ENCODE measurements at regions not wholly inside any gene's neighbourhood (a gene's known extent, or its start where the extent isn't known, plus 50 kb on each side); places are given as distances from the start of the nearest gene placed in this dataset.
"Not testable (repeated sequence)": the region's sequence is repeated elsewhere in the genome, so short reads cannot be mapped to it uniquely, and the experiment has no call there.

DNA sequence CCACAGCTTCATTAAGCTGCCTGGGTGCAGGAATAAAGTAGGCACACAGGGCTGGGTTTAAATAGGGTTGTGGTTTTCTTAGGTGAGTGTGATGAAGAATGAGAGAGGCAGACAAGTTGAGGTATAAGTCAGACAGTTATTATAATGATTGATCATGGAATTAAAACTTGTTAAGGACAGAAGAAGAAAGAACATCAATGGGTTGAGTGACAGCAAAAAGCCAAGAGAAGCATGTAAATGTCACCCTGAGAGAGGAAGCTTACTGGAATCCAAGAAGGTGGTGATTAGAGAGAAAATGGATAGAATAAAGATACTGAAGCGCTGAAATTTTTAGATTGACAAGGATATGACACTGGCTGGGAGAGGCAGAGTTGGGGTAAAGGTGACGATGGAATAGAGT lies 325.2 kb upstream of the SLITRK1 start:
- DNase-seq (ENCODE audit: low spot score), result no peak

DNA sequence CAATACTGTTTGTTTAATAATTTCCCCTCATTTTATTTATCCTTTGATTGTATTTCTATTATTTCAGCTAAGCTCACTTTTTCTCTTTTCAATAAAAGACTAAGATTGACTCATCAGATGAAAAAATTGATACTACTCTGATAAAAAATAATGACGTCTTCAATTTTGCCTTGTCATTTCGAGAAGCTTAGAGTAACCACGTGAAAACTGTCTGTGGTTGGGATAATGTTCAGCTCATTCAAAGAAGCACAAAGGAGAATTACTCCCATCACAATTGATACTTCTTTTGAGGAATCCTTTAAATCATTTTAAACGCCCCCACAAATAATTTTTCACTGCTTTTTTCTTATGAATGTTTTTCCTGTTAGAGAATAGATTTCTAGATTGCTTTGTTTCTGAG lies 318.7 kb upstream of the SLITRK1 start:
- DNase-seq (ENCODE audit: low spot score), result no peak

DNA sequence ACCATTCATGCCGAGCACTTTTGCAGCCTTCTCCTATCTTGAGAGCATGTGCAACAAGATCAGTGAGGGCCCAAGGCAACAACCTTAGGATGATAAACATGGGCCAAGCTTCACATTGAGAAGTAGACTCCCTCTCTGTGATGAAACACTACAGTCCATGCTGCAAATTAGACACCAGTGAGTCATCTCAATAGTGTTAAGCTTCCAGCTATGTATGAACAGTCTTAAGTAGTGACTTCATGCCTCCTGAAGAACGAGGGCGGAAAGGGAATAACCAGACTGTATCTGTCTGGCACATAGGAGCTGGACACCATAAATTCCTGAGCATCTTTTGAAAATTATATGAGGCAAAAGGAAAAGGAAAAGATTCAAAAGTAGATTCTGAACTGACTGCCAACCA lies 309.9 kb upstream of the SLITRK1 start:
- no peak for DNase-seq (ENCODE audit: low spot score)

DNA sequence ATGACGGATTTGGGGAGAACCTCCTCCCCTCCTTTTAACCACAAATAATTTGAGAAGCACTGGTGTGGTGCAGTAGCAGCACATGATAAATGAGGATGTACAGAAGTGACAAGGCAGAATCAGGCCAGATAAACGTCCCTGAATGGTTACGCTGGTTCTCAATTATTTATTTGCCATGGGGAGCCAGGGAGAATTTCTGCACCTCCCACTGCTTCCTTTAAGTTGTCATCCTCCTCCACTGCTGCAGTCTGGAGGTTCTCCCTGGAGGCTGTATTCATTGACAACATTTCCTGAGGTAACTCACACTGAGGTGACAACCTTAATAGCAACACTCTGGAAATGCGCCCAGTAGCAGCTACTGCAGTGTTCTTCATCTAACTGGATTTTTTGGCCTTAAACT lies 308.9 kb upstream of the SLITRK1 start:
- peak; percentile 14 for DNase-seq (ENCODE audit: low spot score)

DNA sequence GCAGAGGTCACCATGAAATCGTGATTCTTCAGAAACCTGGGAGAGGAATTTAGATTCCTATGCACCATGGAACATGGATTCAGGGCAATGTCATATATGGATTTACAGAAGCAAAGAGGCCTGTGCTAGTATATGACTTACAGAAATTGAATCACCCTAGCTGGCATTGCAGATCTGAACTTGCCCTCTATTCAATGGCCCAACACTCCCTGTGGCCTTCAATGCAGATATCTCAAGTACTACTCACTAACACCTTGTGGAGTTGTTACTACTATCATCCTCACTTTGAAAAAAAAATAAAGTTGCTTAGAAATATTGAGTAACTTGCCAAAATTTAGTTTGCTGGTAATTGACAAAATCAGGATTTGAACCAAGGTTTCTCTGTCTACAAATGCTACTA lies 305.4 kb upstream of the SLITRK1 start:
- no peak for DNase-seq (ENCODE audit: low spot score)

DNA sequence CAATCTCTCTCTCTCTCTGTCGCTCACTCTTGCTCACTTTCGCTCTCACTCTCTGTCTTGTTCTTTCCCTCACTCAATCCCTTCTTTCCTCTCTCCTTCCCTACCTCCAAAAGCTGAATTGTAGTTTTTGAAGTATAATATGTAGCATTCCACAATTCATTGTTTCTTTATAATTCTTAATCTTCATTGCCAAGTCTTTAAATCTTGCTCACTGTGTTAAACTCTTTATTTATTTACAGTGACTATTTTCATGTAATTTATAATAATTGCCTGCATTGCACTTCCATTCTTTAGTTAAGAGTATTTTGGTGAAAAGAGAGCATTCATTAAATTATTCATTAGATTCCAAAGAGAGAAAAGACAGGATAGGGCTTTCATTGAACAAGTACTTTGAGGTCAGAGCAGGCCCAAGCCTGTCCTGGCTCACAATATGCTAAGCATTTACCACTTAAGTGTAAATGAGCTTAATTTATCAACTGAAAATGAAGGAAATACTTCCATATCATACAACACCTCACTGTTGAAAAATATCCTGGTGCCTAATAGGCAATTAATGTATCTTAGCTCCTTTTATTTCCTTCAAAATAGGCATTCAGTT lies 257.4 kb upstream of the SLITRK1 start:
- no peak for DNase-seq (ENCODE audit: low spot score)

DNA sequence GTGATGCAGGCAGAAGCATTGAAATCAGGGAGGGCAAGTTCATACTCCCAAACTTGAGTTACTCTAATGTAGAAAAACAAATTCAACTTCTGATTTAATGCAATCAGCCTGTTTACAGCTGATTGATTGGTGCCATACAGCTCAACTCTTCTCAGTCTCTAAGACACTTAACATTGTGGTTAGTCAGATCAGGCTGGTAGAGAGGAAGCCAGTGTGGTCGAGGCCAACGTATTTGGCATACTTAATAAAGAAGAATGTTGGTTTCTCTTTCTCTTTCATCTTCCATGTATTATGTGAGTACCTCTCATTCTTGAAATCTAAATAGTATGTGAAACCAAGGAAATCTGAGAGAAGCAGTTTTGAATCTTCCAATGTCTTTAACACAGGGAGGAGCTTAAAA lies 255.0 kb upstream of the SLITRK1 start:
- DNase-seq (ENCODE audit: low spot score), result no peak

DNA sequence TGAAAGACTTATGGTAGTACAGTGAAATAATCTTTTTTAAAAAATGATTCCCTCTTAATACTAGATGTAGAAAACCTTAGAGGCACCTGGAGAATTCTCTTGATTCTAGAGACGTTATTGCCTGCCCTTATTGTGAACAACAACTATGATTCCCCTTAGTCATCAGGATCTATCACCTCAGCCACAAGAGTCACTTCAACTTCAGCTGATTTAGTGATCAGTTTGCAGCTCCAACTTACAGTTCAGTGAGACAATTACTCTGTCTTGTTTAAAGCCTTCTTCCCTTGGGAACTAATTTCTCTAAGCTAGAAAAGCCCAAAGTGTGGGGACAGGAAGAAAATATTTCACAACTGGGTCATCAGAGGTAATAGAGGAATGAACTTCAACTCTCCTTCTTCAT lies 254.3 kb upstream of the SLITRK1 start:
- DNase-seq (ENCODE audit: low spot score), result no peak

DNA sequence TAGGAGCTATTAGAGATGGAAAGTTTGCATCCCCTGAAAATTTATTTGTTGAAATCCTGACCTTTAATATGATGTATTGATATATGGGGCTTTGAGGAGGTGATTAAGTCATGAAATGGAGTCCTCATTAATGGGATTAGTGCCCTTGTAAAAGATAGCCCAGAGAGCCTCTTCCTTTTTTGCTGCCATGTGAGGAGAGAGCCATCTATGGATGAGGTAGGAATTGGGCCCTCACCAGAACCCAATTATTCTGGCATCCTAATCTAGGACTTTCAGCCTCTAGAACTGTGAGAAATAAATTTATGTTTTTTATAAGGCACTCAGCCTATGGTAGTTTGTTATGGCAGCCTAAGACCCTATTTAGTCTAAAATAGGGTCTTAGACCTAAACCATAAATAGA lies 250.2 kb upstream of the SLITRK1 start:
- no peak for DNase-seq (ENCODE audit: low spot score)

DNA sequence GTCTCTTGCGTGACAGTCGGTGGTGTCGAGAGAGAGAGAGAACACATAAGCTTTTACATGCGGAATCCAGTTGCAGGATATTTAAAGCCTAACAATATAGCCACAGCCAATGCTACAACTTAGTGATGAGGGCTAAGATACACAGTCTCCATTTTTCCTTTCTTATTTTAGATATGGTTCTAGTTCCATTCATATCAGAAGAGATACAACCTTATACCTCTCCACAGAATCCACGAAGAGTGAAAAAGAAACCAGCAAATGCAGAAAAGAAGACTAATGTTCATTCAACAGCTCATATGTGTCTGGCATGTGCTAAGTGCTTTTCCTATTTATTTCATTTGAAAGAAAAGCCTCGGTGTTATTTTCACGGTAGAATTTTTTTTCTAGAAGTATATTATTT lies 249.0 kb upstream of the SLITRK1 start:
- no peak for DNase-seq (ENCODE audit: low spot score)

DNA sequence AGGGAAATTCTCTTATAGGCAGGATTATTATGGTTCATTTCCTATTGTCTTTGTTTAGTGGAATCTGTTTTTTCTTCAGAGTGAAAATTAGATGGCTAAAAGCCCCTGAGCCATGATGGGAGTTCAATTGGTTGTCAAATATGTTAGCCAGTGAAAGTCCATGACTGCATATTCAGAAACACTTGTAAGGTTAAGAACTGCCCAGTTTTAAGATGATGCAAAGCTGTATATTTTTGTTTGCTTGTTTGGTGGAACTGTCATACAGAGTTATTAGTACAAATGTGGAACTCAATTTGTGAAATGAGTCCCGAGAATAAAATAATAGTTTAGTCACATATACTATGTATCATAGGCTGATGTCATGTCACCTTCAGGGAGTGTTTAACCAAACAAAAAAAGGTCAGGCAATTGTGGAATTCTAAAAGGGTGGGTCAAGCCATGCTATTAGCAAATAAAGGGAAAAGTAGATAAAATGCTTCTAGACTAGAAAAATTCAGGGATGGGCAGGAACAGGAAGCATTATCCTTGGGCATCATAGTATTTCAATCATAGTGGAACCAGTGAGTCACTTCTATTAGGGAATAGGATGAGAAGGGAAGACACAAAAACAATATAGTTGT lies 248.3 kb upstream of the SLITRK1 start:
- DNase-seq (ENCODE audit: low spot score), result no peak

DNA sequence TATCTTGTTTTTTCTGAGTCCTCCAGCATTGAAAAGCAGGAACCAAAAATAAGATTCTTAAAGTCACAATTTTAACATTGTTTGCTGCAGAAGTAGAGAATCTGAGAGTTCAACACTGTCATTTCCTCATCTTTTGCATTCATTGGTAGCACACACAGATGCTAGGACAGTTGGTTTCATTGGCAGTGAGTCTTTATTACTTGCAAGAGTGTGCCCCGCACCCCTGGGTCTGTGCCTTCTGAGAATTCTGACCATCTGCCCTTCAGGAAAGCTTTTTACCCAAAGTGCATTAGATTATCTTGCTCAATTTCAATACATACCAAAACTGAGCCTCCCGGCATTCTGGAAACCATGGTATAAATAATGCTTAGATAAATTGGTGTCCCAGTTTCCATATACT lies 247.7 kb upstream of the SLITRK1 start:
- no peak for DNase-seq (ENCODE audit: low spot score)

DNA sequence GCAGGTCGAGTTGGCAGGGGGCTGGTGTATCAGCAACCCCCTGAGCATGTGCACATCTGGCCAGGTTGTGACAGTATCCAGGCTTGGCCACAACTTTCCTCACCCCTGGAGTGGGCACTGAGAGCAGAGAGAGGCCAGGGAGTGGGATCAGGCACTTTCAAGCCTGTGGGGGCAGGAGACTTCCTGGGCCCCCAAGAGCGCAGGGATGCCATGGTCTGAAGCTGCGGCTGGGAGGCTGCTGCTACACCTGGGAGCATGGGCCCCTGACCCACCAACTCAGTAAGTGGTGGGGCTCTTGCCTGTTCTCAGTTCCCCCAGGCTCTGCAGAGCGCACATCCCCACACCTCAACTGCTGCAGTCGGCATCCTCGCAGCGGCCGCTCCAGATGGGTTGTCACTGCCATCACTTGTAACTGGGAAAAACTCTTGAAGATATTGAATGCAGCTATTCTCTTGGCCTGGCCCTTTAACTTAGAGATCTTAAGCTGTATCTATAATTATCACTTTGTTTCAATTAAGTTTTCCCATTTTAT lies 245.4 kb upstream of the SLITRK1 start:
- DNase-seq (ENCODE audit: low spot score), result no peak

DNA sequence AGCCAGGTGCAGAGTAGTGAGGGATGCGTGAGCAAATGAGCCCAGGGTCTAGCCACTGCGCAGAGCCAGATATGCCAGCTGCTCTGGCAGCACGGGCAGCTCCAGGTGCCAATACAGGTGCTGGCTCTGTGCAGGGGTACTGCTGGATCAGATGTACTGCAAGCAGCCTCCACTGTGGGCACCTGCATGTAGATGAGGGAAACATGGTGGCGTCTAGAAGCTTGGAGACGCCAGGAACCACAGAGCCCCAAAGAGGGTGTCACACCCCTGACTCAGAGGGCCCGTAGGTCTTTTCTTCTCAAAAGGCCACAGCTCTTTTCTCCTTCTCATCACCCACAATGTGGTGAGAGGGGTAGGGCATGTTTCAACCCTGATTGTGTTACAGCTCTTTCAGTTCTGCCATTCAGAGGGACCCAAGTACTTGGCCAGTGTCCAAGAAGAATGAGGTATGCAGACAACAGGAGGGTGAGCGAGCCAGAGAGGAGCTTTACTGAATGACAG lies 244.4 kb upstream of the SLITRK1 start:
- no peak for DNase-seq (ENCODE audit: low spot score)

DNA sequence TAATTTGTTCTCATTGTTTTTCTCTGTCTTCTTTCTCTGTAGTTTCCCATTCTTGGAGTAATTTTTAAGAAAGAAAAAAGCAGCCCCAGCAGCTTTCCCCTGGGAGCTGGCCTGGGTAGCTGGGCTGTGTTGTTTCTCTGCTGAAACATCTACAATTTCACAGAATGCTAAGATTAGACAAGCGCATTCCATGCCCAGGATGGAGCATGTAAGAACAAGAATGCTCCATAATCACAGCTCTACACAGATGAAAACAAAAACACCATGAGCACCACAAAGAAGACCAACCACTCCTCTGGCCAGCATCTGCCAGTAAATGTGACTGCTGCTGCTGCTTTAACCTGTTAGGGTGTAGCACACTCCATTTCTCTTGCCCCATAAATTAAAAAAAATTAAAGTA lies 239.2 kb upstream of the SLITRK1 start:
- DNase-seq (ENCODE audit: low spot score), result no peak

DNA sequence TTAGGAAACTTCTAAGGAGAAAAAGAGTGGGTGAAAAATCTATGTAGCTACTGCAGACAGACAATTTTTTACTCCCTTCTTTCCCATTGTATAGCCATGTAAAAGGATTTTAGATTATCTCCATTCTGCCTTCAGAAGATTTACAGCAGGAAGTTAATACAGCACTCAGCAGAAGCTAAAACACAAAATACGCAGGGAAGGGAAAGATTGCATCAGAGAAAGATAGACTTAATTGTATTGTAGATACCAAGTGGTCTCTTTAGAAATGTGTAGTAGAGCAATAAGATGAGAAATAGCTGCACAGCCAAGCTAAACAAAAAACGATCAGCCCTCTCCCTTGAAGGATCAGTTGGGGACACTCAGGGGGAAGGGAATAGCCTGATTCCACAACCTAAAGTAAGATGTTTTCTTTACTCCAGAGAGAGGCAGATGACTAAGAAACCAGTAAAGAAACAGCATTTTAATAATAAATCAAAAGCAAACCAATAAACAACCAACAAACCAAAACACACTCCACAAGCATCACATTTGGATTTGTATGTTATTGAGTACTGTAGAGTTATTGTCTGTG lies 236.7 kb upstream of the SLITRK1 start:
- DNase-seq (ENCODE audit: low spot score), result no peak

DNA sequence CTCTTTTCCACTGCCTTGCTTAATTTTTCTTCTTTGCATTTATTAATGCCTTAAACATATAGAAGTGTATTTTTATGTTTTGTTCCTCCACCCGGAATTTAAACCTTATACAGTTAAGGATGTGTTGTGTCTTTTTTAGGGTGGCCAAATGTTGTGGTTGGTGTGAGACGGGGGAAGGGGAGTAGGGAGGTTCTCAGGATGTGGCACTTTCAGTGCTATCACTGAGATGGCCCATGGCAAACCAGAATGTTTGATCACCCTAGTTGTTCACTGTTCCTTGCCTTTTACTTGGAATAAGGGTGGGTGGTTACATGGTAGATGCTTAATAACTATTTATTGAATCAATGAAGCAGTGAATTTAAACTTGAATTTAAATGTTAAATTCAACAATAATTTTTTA lies 216.0 kb upstream of the SLITRK1 start:
- no peak for DNase-seq (ENCODE audit: low spot score)

DNA sequence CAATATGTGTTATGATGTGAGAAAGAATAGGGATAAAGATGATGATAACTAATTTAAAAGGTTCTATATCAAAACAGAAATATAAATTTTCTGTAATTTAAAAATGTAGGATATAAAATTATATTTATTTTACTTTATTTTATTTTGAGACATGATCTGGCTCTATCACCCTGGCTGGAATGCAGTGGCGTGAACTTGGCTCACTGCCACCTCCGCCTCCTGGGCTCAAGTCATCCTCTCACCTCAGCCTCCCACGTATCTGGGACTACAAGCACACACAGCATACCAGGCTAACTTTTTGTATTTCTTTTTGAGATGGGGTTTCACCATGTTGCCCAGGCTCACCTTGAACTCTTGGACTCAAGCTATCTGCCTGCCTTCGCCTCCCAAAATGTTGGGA lies 214.9 kb upstream of the SLITRK1 start:
- DNase-seq (ENCODE audit: low spot score), result no peak

DNA sequence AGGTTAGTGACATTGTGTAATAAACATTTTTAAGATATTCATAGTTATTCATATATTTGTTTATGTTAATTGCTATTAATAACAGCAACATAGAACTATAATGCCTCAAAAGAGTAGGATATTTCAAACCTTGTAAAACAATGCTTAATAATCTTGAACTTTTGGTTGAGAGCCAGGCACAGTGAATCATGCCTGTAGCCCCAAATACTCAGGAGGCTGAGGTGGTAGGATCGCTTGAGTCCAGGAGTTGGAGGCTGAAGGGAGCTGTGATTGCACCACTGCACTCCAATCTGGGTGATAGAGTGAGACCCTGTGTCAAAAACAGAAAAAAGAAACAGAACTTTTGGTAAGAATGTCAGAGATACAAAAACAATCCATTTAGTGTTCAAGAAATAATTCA lies 213.9 kb upstream of the SLITRK1 start:
- DNase-seq (ENCODE audit: low spot score), result no peak

DNA sequence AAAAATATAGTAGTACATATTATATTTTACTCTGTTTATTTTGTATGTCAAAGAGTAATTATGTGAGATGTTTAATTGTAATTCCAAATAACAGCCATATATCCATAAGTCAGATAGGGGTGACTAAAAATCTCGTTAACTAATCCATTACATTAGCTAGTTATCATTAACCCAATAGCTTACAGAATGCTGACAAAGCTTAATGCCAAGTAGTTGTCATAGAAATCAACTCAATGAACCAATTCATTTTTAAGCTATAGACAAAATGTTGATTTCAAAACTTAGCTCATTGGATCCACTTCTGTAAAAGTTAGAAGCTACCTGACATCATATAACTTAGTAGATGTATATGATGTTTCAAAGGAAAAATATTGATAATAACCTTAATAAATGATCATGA lies 206.7 kb upstream of the SLITRK1 start:
- no peak for DNase-seq (ENCODE audit: low spot score)

DNA sequence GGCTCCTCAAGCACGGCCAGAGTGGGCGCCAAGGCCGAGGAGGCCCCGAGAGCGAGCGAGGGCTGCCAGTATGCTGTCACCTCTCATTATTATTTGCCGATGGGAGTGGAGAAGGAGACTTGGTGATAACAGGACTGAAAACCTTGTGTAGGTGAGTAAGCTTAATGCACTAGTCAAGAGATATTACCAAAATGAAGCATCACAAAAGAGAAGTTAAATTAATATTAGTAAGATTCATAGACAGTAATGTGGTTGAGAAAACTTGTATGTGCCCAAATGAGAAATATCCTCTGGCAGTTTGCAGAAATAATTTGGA lies 204.5 kb upstream of the SLITRK1 start:
- no peak for DNase-seq (ENCODE audit: low spot score)

DNA sequence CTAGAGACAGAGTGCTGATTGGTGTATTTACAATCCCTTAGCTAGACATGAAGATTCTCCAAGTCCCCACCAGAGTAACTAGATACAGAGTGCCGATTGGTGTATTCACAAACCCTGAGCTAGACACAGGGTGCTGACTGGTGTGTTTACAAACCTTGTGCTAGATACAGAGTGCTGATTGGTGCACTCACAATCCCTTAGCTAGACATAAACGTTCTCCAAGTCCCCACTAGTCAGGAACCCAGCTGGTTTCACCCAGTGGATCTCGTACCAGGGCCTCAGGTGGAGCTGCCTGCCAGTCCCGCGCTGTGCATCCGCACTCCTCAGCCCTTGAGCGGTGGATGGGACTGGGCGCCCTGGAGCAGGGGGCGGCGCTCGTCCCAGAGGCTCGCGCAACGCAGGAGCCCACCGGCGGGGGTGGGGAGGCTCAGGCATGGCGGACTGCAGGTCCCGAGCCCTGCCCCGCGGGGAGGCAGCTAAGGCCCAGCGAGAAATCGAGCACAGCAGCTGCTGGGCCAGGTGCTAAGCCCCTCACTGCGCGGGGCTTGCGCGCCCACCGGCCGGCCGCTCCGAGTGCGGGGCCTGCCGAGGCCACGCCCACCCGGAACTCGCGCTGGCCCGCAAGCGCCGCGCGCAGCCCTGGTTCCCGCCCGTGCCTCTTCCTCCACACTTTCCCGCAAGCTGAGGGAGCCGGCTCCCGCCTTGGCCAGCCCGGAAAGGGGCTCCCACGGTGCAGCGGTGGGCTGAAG lies 204.0 kb upstream of the SLITRK1 start:
- not testable (repeated sequence) for DNase-seq (ENCODE audit: low spot score)

DNA sequence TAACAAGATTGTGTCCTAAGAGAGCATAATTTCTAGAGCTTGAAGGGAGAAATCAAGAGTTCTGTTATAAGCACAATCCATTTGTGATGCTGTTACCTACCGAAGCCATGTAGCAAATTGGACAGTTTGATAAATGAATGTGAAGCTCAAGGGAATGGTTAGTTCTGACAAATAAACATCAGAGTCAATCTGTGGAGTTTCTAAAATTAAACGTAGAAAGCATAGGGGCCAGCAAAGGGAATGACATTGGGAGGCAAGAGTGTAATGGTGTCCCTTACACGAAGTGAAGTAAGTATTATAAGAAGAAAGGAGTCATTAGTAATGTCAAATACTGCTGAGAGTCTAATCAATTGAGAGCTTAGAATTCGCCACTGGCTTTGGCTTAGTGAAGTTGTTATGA lies 200.2 kb upstream of the SLITRK1 start:
- DNase-seq (ENCODE audit: low spot score), result no peak
